NCI-H748 treated with DMSO at 0.1 percent for 48 hours (cell line): ENCODE measurements at regions not wholly inside any gene's neighbourhood (a gene's known extent, or its start where the extent isn't known, plus 50 kb on each side); places are given as distances from the start of the nearest gene placed in this dataset.
"Not testable (repeated sequence)": the region's sequence is repeated elsewhere in the genome, so short reads cannot be mapped to it uniquely, and the experiment has no call there.

ENCODE experiments used
- DNase-seq: peaks from one replicate; lab custom pipeline; 2025; lab: John Stamatoyannopoulos, UW

DNA sequence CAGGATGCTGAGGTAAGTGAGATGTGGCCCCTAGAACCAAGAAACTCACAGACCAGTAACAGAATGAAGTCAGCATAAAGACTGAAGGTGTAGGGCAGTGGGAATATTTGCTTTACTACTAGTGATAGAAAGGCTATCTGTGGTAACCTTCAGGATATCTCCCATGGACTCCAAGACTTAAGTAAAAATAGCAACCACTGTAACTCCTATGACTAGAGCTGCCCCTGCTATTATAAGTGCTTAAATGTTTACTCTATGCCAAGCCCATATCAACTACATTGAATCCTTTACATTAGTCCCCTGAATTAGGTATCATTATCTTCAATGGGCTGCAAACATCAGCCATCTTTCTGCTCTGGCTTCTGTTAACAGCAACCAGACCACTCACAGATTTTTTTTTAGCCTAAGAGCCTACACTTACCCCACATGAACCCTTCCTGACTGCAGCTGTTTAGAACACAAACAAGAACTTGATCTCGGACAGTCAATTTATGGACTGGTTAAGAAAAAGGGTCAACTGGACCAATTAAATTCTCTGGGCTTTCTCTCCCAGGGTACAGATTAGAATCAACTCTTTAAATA lies 335.1 kb upstream of the API5 start:
- no peak for DNase-seq

DNA sequence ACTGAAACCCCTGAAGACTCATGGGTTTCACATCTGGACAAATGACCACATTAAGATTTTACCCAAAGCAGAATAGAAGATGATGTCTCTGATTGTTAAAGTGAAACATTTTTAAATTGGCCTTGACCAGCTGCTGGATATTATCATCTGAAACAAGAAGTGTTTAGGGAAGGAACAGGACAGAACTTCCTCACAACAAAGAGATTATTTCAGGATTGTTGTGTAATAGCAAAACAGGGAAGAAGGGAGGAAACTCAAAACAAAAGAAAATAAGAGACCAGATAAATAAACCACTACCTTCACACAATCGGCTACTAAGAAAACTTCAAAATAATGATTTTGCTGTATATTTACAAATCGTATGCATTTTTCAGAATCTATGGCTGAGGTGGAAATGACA lies 319.2 kb upstream of the API5 start:
- no peak for DNase-seq

GRCh38 chr11:42996421-42997307 lies 315.1 kb upstream of the API5 start:
- no peak for DNase-seq

- DNase-seq = not testable (repeated sequence)
Observed at GRCh38 chr11:43004879-43005278, 306.9 kb upstream of the API5 start.

GRCh38 chr11:43010042-43010441 lies 301.8 kb upstream of the API5 start:
- no peak for DNase-seq

DNA sequence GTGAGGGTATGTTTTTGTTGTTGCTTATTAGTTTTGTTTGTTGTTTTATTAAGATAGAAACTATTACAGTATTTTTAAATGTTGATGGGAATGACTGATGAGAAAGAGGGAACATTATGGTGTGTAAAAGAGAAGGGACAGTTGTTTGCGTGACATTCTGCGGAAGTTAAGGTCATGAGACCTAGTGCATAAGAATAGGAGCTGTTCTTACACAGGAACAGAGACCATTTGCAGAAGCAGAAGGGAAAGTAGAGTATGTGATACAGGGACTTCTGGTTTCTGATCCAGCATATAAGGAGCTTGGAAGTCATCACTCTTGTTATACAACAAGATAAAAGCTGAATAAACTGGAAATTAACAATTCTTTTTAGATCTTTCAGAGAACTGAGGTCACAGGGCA lies 299.2 kb upstream of the API5 start:
- no peak for DNase-seq

- no peak for DNase-seq
Observed at GRCh38 chr11:43021466-43021865, 290.3 kb upstream of the API5 start.

GRCh38 chr11:43034341-43034740 lies 277.5 kb upstream of the API5 start:
- no peak for DNase-seq

DNA sequence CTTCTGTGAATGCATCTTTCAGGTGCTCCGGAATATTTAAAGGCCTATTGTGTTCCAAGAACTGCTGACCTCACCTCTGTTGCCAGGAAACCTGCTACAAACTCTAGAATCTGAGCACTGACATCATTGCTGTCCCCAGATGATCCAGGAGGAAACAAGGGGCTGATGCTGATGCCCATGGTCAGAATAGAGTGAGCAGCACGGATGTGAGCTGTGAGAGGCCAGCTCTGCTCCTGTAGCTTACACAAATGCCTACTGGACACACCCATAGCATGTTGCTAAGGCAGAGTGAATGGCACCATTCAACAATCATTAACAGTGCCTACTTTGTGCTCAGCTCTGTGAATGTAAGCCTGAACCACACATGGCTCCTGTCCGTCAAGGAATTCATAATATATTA lies 276.7 kb upstream of the API5 start:
- no peak for DNase-seq

GRCh38 chr11:43053638-43054412 lies 258.0 kb upstream of the API5 start:
- no peak for DNase-seq

DNA sequence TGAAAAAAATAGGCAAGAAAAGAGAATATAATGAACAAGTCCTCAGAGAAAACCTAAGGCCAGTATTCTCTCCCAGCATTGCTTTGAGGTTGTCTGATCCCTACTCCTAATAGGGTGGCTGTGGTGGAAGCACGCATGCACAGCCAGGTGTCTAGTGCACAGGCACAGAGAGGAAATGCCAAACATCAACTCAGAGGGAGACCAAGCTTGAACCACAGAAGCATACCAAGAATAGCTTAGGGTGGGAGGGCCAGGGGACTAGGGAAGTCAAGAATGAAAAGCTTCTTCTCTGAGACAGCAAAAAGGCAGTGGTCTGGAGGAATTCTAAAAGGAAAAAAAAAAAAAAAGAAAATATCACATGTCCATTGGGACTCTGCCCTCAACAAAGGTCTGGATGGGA lies 244.1 kb upstream of the API5 start:
- no peak for DNase-seq

- DNase-seq = no peak
Observed at GRCh38 chr11:43071338-43071737, 240.5 kb upstream of the API5 start.

- no peak for DNase-seq
Observed at GRCh38 chr11:43072096-43072495, 239.7 kb upstream of the API5 start.

GRCh38 chr11:43072911-43073310 lies 238.9 kb upstream of the API5 start:
- DNase-seq = no peak

DNA sequence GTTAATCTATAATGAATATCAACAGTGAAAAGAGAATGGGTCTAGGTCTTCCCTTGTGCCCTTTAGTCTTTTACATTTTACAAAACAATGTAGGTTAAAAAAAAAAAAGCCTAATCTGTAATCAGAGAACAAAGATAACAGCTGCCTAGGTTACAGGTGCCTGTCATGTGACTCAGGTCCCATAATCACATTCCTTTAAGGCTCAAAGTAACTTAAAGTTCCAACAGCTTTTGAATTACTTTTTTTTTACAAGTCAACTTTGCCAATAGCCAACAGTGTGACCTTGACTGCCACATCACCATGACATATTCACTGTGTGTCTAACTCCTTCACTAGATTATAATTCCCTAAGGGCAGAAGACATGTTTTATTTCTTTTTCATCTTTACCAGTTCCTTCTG lies 237.0 kb upstream of the API5 start:
- DNase-seq = no peak

DNA sequence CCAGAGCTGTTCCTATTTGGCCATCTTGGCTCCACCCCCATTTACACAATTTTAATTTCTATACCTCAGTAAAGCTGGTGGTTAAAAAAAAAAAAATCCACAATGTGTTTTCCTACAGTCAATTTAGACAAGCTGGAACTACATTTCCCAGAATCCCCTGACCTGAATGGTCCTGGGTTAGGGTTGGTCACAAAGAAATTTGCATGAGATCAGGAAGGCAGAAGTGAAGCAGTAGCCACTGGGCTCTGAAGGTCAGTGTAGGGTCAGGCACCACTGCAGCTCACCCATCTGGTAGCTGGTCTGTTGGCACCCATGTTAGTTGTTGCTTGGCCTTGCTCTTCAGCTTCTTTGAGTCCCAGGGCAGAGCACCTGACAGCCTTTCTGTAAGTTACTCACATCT lies 210.7 kb upstream of the API5 start:
- no peak for DNase-seq

GRCh38 chr11:43116071-43116470 lies 195.7 kb upstream of the API5 start:
- DNase-seq = no peak

DNA sequence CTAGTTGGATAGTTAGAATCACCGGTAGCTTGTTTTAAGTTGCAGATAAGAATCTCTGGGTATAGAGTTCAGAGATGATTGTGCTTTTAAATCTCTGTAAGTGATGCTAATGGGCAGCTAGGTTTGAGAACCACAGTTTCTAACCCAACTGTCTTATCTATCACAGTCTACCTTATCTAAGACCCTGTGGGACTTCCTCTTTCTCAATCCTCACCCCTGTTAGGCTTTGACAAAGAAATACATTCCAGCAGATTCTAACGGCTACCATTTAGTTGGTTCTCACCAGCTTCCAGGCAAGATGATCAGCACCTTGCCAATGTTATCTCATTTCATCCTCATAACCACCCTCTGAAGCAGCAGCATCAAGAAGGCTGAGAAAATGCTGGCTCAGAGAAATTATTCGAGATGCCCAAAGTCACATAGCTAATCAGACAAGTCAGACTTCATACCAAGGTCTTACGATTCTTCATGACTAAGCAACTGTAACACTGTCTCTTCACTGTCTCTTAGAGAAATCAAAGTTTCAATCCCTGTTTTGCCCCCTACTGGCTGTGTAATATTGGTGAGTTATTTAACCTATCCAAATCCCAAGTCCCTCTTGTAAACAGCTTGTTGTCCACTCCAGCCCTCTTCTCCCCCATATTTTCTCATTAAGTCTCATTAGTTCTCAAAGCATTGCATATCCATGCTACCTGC lies 192.4 kb upstream of the API5 start:
- no peak for DNase-seq

DNA sequence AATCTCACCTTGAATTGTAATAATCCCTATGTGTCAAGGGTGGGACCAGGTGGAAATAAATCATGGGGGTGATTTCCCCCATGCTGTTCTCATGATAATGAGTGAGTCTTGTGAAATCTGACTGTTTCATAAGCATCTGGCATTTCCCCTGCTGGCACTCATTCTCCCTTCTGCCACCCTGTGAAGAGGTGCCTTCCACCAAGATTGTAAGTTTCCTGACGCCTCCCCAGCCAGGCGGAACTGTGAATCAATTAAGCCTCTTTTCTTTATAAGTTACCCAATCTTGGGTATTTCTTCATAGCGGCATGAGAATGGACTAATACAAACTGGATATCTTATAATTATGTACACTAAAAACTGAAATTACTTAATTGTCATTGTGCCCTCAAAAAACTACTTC lies 189.2 kb upstream of the API5 start:
- no peak for DNase-seq

- no peak for DNase-seq
Observed at GRCh38 chr11:43123443-43123842, 188.4 kb upstream of the API5 start.

DNA sequence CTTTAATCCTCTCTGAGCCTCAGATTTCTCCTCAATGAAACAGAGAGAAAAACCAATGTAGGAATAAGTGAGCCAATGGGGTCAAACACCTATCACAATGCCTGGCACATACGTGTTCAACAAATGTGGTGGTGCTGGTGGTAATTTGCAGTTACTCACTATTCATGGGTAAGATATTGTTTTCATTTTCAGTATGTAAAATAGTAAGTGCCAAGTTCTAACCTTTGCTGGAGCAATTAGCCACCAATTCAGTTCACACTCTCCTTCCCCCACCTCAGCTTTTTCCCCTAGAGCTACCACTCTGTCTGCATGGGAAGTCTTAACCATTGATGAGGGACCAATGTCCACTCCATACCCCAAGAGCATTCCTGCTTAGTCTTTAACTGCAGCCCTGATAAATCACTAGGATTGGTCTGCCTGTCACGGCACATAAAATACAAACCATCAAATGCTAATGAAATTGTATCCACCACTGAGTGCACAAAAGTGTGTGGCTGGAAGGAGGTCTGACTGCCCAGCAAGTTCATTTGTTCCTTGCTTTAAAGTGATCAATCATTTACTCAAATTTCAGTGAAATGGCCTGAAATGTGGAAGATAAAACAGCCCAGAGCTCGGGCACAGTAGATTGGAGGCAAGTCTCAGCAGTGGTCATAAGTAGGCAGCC lies 187.4 kb upstream of the API5 start:
- DNase-seq = no peak

DNA sequence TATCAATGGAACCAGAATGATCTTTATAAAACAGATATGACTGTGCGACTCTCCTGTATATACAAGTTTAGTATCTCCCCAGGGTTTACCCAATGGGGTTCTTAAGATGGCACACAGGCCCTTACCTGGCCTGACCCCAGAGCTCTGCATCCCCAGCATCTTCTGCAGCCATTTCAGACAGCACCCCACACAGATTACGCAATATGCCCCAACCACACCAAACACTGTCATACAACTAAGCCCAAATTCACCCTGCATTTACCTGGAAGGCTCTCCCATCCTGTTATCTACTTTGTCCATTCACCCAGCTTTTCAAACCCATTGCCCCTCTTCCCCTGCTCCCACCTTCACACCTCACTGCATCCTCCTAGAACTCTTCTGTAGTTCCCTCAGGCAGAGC lies 182.5 kb upstream of the API5 start:
- DNase-seq = no peak
